H9 (cell line): ENCODE measurements at regions not wholly inside any gene's neighbourhood (a gene's known extent, or its start where the extent isn't known, plus 50 kb on each side); places are given as distances from the start of the nearest gene placed in this dataset.

Experiments
- DNase-seq: peaks from one replicate; pipeline ENCODE4 v3.0.0-alpha.2; 2017
- H2AFZ ChIP-seq: one replicate; pipeline ENCODE4 v1.6.1; 2013; ENCODE audit warnings: mild to moderate bottlenecking, low read length, control low read depth, moderate library complexity
- H2AK5ac ChIP-seq: 2 replicates; pipeline ENCODE4 v1.6.1; 2013; ENCODE audit warnings: low read length, control low read depth, mixed read lengths; ENCODE audit not compliant: insufficient read length
- H2BK120ac ChIP-seq: one replicate; pipeline ENCODE4 v1.6.1; 2013; ENCODE audit warnings: low read depth, mild to moderate bottlenecking, low read length, control low read depth, inconsistent platforms; ENCODE audit not compliant: poor library complexity, severe bottlenecking
- H2BK12ac ChIP-seq: 2 replicates; pipeline ENCODE4 v1.6.1; 2013; ENCODE audit warnings: low read length, control low read depth, mixed read lengths, low read depth; ENCODE audit not compliant: insufficient read length
- H2BK15ac ChIP-seq: 2 replicates; pipeline ENCODE4 v1.6.1; 2013; ENCODE audit warnings: low read depth, low read length, control low read depth
- H2BK20ac ChIP-seq: one replicate; pipeline ENCODE4 v1.6.1; 2013; ENCODE audit warnings: low read depth, mild to moderate bottlenecking, low read length, control low read depth, inconsistent platforms; ENCODE audit not compliant: poor library complexity, severe bottlenecking
- H2BK5ac ChIP-seq: 2 replicates; pipeline ENCODE4 v1.6.1; 2013; ENCODE audit warnings: low read length, control low read depth, mixed read lengths; ENCODE audit not compliant: insufficient read length
- H3K14ac ChIP-seq: 2 replicates; pipeline ENCODE4 v1.6.1; 2013; ENCODE audit warnings: low read length, control low read depth; ENCODE audit not compliant: insufficient read depth
- H3K18ac ChIP-seq: 2 replicates; pipeline ENCODE4 v1.6.1; 2013; ENCODE audit warnings: low read depth, mild to moderate bottlenecking, mixed read lengths, low read length, control low read depth; ENCODE audit not compliant: insufficient read length
- H3K23ac ChIP-seq: 2 replicates; pipeline ENCODE4 v1.6.1; 2013; ENCODE audit warnings: low read length, control low read depth, mixed read lengths, low read depth; ENCODE audit not compliant: insufficient read length
- H3K23me2 ChIP-seq: 2 replicates; pipeline ENCODE4 v1.6.1; 2013; ENCODE audit warnings: low read depth, mild to moderate bottlenecking, mixed read lengths, low read length, control low read depth; ENCODE audit not compliant: insufficient read length, poor library complexity, severe bottlenecking
- H3K27ac ChIP-seq: 2 replicates; pipeline ENCODE4 v1.5.1; 2013; ENCODE audit warnings: low read length, control low read depth, mixed read lengths, low read depth; ENCODE audit not compliant: insufficient read length
- H3K27me3 ChIP-seq: 2 replicates; pipeline ENCODE4 v1.6.1; 2013; ENCODE audit warnings: low read length, control low read depth, inconsistent platforms; ENCODE audit not compliant: insufficient read depth
- H3K4ac ChIP-seq: 2 replicates; pipeline ENCODE4 v1.6.1; 2013; ENCODE audit warnings: low read depth, mild to moderate bottlenecking, control low read depth, inconsistent platforms, low read length, moderate library complexity
- H3K4me1 ChIP-seq: 2 replicates; pipeline ENCODE4 v1.6.1; 2013; ENCODE audit warnings: low read length, control low read depth, inconsistent platforms; ENCODE audit not compliant: insufficient read depth
- H3K4me2 ChIP-seq: 2 replicates; pipeline ENCODE4 v1.6.1; 2013; ENCODE audit warnings: low read length, control low read depth, mixed read lengths; ENCODE audit not compliant: insufficient read length, insufficient read depth
- H3K56ac ChIP-seq: 2 replicates; pipeline ENCODE4 v1.6.1; 2013; ENCODE audit warnings: low read depth, mild to moderate bottlenecking, mixed read lengths, low read length, control low read depth; ENCODE audit not compliant: insufficient read length
- H3K79me1 ChIP-seq: 2 replicates; pipeline ENCODE4 v1.6.1; 2013; ENCODE audit warnings: low read depth, mild to moderate bottlenecking, moderate library complexity, low read length, control low read depth, inconsistent platforms; ENCODE audit not compliant: insufficient read depth, poor library complexity, severe bottlenecking
- H3K79me2 ChIP-seq: 2 replicates; pipeline ENCODE4 v1.6.1; 2013; ENCODE audit warnings: low read length, control low read depth, inconsistent platforms; ENCODE audit not compliant: insufficient read depth
- H3K9ac ChIP-seq: 2 replicates; pipeline ENCODE4 v1.6.1; 2013; ENCODE audit warnings: low read length, control low read depth, mixed read lengths; ENCODE audit not compliant: insufficient read length; ENCODE audit errors: extremely low read depth
- H3K9me3 ChIP-seq: one replicate; pipeline ENCODE4 v1.6.1; 2013; ENCODE audit warnings: low read depth, low read length, inconsistent platforms; ENCODE audit not compliant: control insufficient read depth
- H3T11ph ChIP-seq: one replicate; pipeline ENCODE4 v1.6.1; 2013; ENCODE audit warnings: mild to moderate bottlenecking, low read length, control low read depth, inconsistent platforms
- H4K20me1 ChIP-seq: one replicate; pipeline ENCODE4 v1.6.1; 2013; ENCODE audit not compliant: control insufficient read depth, insufficient read length, insufficient read depth
- H4K5ac ChIP-seq: 2 replicates; pipeline ENCODE4 v1.6.1; 2013; ENCODE audit warnings: low read depth, mild to moderate bottlenecking, mixed read lengths, low read length, control low read depth; ENCODE audit not compliant: insufficient read length
- H4K8ac ChIP-seq: replicated peaks from 2 replicates; pipeline ENCODE4 v1.6.1; 2013; ENCODE audit warnings: low read length, control low read depth, mixed read lengths, low read depth; ENCODE audit not compliant: insufficient read length
- H4K91ac ChIP-seq: 2 replicates; pipeline ENCODE4 v1.6.1; 2013; ENCODE audit warnings: low read depth, mild to moderate bottlenecking, moderate library complexity, mixed read lengths, low read length, control low read depth; ENCODE audit not compliant: insufficient read length
- H3K27ac Mint-ChIP-seq, 3 experiments: 2 replicates in 2 of 3; 3 replicates in 1 of 3; pipeline ENCODE4 v1.8.0; 2020 to 2021; ENCODE audit warnings: mixed read lengths in 3 of 3, mild to moderate bottlenecking in 1 of 3, moderate library complexity in 1 of 3
- H3K27me3 Mint-ChIP-seq: 2 replicates; pipeline ENCODE4 v1.8.0; 2021; ENCODE audit warnings: low read depth, mild to moderate bottlenecking, moderate library complexity, mixed read lengths
- H3K36me3 Mint-ChIP-seq, 3 experiments: 2 replicates in 2 of 3; 3 replicates in 1 of 3; pipeline ENCODE4 v1.8.0; 2020 to 2021; ENCODE audit warnings: low read depth in 3 of 3, mixed read lengths in 3 of 3; ENCODE audit not compliant: insufficient read depth in 1 of 3
- H3K4me1 Mint-ChIP-seq, 2 experiments: 2 replicates each; pipeline ENCODE4 v1.8.0; 2020; ENCODE audit warnings: mixed read lengths in 2 of 2
- H3K4me3 Mint-ChIP-seq, 2 experiments: 2 replicates in 1 of 2; 3 replicates in 1 of 2; pipeline ENCODE4 v1.8.0; 2020 to 2021; ENCODE audit warnings: mild to moderate bottlenecking in 2 of 2, mixed read lengths in 2 of 2, moderate library complexity in 1 of 2
- H3K9me3 Mint-ChIP-seq, 2 experiments: 2 replicates in 1 of 2; 3 replicates in 1 of 2; pipeline ENCODE4 v1.8.0; 2020; ENCODE audit warnings: mild to moderate bottlenecking in 2 of 2, mixed read lengths in 2 of 2, moderate library complexity in 1 of 2
- WGBS: extraction: QIAGEN DNeasy Blood & Tissue Kit; methylation state at CpG from one replicate; pipeline ENCODE4 v1.1.7; 2013; ENCODE audit warnings: missing lambda C conversion rate, low lambda C conversion rate, mixed read lengths; ENCODE audit not compliant: insufficient read length; ENCODE audit errors: extremely low coverage; 5-methylcytosine and 5-hydroxymethylcytosine counted together
- TF ChIP-seq, protein P1 (sequence below): fragments of 200-600 bp; sonication (generic); conservative IDR thresholded peaks from 3 replicates; pipeline ENCODE4 v1.8.0; 2021; ENCODE audit warnings: antibody characterized with exemption, mild to moderate bottlenecking

DNA sequence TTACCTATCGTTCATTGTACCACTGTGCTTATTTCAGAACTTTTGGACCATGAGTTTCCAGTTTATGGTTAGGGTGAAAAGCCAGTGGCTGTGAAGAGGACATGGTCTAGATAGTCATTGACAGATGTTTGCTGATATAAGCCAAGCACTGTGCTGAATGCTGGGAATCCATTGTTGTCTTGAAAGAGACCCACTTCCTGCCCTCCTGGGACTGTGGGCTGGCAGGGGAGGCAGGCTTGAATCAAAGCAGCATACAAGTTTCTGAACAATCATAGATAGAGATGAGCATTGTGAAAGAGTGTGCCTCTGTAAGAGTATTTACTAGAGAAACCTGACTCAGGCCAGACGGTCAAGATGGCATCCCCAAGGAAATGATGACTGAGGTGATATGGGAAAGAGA lies 73.4 kb downstream of the NMUR2 start:
- Histone ChIP-seq H3K9me3 (no peaks in the 10 kb centered on the region), H3K23me2 (no peaks in the 10 kb centered on the region), H4K20me1 (no peaks in the 10 kb centered on the region), H3K79me1 (no peaks in the 10 kb centered on the region), H3K56ac (no peak overlapping the region), H2BK20ac (no peak overlapping the region), H3T11ph (no peak overlapping the region), H3K4me1 (no peaks in the 10 kb centered on the region), H3K4me2 (no peak overlapping the region), H2BK5ac (no peak overlapping the region), H3K9ac (no peak overlapping the region), H2AK5ac (no peak overlapping the region), H4K91ac (no peak overlapping the region), H2BK12ac (no peak overlapping the region), H3K14ac (no peak overlapping the region), H2BK120ac (no peak overlapping the region), H3K23ac (no peak overlapping the region), H3K4ac (no peak overlapping the region), H3K27me3 (no peaks in the 10 kb centered on the region), H2BK15ac (no peak overlapping the region), H4K5ac (no peak overlapping the region), H3K18ac (no peak overlapping the region), H3K79me2 (no peaks in the 10 kb centered on the region), H2AFZ (no peak overlapping the region), H3K27ac (no peak overlapping the region), H4K8ac (no peak overlapping the region)
- Mint-ChIP-seq H3K4me3 (no peak overlapping the region), H3K36me3 (no peaks in the 10 kb centered on the region; a peak in 1 of 7 replicates), H3K9me3 (peaks cover 0 to 2% of the 10 kb centered on the region in 2 experiments; a peak in 1 of 5 replicates), H3K27ac (no peak overlapping the region), H3K27me3 (peaks cover 2% of the 10 kb centered on the region; the same call in 1 of the 2 replicates), H3K4me1 (peaks cover 0 to 5% of the 10 kb centered on the region in 2 experiments; a peak in 1 of 4 replicates)
- DNase-seq = no peak
- no CpG with 5 or more reads among the region's 2 CpGs for WGBS
- TF ChIP-seq, protein P1, sequence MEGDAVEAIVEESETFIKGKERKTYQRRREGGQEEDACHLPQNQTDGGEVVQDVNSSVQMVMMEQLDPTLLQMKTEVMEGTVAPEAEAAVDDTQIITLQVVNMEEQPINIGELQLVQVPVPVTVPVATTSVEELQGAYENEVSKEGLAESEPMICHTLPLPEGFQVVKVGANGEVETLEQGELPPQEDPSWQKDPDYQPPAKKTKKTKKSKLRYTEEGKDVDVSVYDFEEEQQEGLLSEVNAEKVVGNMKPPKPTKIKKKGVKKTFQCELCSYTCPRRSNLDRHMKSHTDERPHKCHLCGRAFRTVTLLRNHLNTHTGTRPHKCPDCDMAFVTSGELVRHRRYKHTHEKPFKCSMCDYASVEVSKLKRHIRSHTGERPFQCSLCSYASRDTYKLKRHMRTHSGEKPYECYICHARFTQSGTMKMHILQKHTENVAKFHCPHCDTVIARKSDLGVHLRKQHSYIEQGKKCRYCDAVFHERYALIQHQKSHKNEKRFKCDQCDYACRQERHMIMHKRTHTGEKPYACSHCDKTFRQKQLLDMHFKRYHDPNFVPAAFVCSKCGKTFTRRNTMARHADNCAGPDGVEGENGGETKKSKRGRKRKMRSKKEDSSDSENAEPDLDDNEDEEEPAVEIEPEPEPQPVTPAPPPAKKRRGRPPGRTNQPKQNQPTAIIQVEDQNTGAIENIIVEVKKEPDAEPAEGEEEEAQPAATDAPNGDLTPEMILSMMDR = no peak
